GM23338 (cell line): ENCODE measurements at regions not wholly inside any gene's neighbourhood (a gene's known extent, or its start where the extent isn't known, plus 50 kb on each side); places are given as distances from the start of the nearest gene placed in this dataset.

Source experiments
- ATAC-seq: fragments of 200-7000 bp; cut with Tn5 transposase; 3 replicates; pipeline ENCODE4 v1.9.1; 2020
- DNase-seq: peaks from one replicate; pipeline ENCODE4 v3.0.0-alpha.2; 2015; ENCODE audit warnings: low spot score
- H2AFZ ChIP-seq: fragments of 200-600 bp; sonication (generic); 2 replicates; pipeline ENCODE4 v1.8.0; 2016; ENCODE audit warnings: antibody characterized with exemption, mild to moderate bottlenecking, moderate library complexity
- H3F3A ChIP-seq: fragments of 200-600 bp; sonication (generic); replicated peaks from 2 replicates; pipeline ENCODE4 v1.8.0; 2017; ENCODE audit warnings: antibody characterized with exemption, mixed run types, low read depth
- H3K27ac ChIP-seq: fragments of 200-600 bp; sonication (generic); 2 replicates; pipeline ENCODE4 v1.6.1; 2016; ENCODE audit warnings: low read depth
- H3K27me3 ChIP-seq: fragments of 200-600 bp; sonication (generic); 2 replicates; pipeline ENCODE4 v1.8.0; 2016; ENCODE audit warnings: mild to moderate bottlenecking, mixed run types, moderate library complexity; ENCODE audit not compliant: insufficient read depth
- H3K36me3 ChIP-seq: fragments of 200-600 bp; sonication (generic); 2 replicates; pipeline ENCODE4 v1.8.0; 2016; ENCODE audit warnings: mild to moderate bottlenecking; ENCODE audit not compliant: insufficient read depth
- H3K4me1 ChIP-seq: fragments of 200-600 bp; sonication (generic); 2 replicates; pipeline ENCODE4 v1.8.0; 2016; ENCODE audit warnings: mild to moderate bottlenecking, moderate library complexity; ENCODE audit not compliant: insufficient read depth
- H3K4me2 ChIP-seq: fragments of 200-600 bp; sonication (generic); 2 replicates; pipeline ENCODE4 v1.7.1; 2017; ENCODE audit warnings: mixed run types
- H3K4me3 ChIP-seq: fragments of 200-600 bp; sonication (generic); 2 replicates; pipeline ENCODE4 v1.6.1; 2016; ENCODE audit warnings: mixed run types
- H3K79me2 ChIP-seq: fragments of 200-600 bp; sonication (generic); replicated peaks from 2 replicates; pipeline ENCODE4 v1.8.0; 2017; ENCODE audit warnings: mild to moderate bottlenecking; ENCODE audit not compliant: insufficient read depth
- H3K9me2 ChIP-seq: fragments of 200-600 bp; sonication (generic); 2 replicates; pipeline ENCODE4 v1.8.0; 2017; ENCODE audit not compliant: insufficient read depth
- H4K20me1 ChIP-seq: fragments of 200-600 bp; sonication (generic); replicated peaks from 2 replicates; pipeline ENCODE4 v1.8.0; 2017; ENCODE audit warnings: mild to moderate bottlenecking; ENCODE audit not compliant: insufficient read depth
- H3K27ac Mint-ChIP-seq: 2 replicates; pipeline ENCODE4 v1.8.0; 2020; ENCODE audit warnings: inconsistent platforms, mild to moderate bottlenecking, moderate library complexity, mixed read lengths
- H3K27me3 Mint-ChIP-seq: 3 replicates; pipeline ENCODE4 v1.8.0; 2022; ENCODE audit warnings: low read depth, mild to moderate bottlenecking, moderate library complexity, mixed read lengths, inconsistent platforms; ENCODE audit not compliant: insufficient read depth, poor library complexity
- H3K36me3 Mint-ChIP-seq: 3 replicates; pipeline ENCODE4 v1.8.0; 2021; ENCODE audit warnings: low read depth, mild to moderate bottlenecking, inconsistent platforms, moderate library complexity, mixed read lengths
- H3K4me1 Mint-ChIP-seq: 3 replicates; pipeline ENCODE4 v1.8.0; 2020; ENCODE audit warnings: mild to moderate bottlenecking, inconsistent platforms, mixed read lengths
- H3K4me3 Mint-ChIP-seq: 3 replicates; pipeline ENCODE4 v1.8.0; 2021; ENCODE audit warnings: moderate library complexity, mild to moderate bottlenecking, inconsistent platforms, mixed read lengths
- H3K9me3 Mint-ChIP-seq: 3 replicates; pipeline ENCODE4 v1.8.0; 2020; ENCODE audit warnings: moderate library complexity, mild to moderate bottlenecking, inconsistent platforms, mixed read lengths
- EZH2phosphoT487 ChIP-seq: fragments of 200-600 bp; sonication (generic); IDR thresholded peaks from one replicate; pipeline ENCODE4 v1.8.1; 2018; ENCODE audit warnings: antibody characterized with exemption; ENCODE audit not compliant: unreplicated experiment
- JUNB ChIP-seq: IDR thresholded peaks from one replicate; pipeline ENCODE4 v1.6.1; 2016; ENCODE audit warnings: antibody characterized with exemption; ENCODE audit not compliant: unreplicated experiment
- NANOG ChIP-seq: IDR thresholded peaks from 2 replicates; pipeline ENCODE4 v1.6.1; 2016; ENCODE audit warnings: antibody characterized with exemption, borderline replicate concordance
- POLR2AphosphoS5 ChIP-seq: IDR thresholded peaks from 2 replicates; pipeline ENCODE4 v1.6.1; 2016; ENCODE audit warnings: antibody characterized with exemption, low read depth
- STAT1 ChIP-seq: IDR thresholded peaks from one replicate; pipeline ENCODE4 v1.6.1; 2016; ENCODE audit warnings: antibody characterized with exemption; ENCODE audit not compliant: unreplicated experiment
- ZNF114 ChIP-seq: fragments of 250-450 bp; sonication (Bioruptor Pico); IDR thresholded peaks from 2 replicates; pipeline ENCODE4 v1.5.0; 2020; ENCODE audit warnings: mild to moderate bottlenecking, moderate library complexity
- ZNF331 ChIP-seq: fragments of 250-450 bp; sonication (Bioruptor Pico); IDR thresholded peaks from 2 replicates; pipeline ENCODE4 v1.5.0; 2020; ENCODE audit warnings: low read depth, mild to moderate bottlenecking, moderate library complexity
- TF ChIP-seq, protein P1 (sequence below): IDR thresholded peaks from one replicate; pipeline ENCODE4 v1.6.1; 2018; ENCODE audit warnings: antibody characterized with exemption; ENCODE audit not compliant: unreplicated experiment
- TF ChIP-seq, protein P2 (sequence below): IDR thresholded peaks from 2 replicates; pipeline ENCODE4 v1.6.1; 2016; ENCODE audit warnings: antibody characterized with exemption

DNA sequence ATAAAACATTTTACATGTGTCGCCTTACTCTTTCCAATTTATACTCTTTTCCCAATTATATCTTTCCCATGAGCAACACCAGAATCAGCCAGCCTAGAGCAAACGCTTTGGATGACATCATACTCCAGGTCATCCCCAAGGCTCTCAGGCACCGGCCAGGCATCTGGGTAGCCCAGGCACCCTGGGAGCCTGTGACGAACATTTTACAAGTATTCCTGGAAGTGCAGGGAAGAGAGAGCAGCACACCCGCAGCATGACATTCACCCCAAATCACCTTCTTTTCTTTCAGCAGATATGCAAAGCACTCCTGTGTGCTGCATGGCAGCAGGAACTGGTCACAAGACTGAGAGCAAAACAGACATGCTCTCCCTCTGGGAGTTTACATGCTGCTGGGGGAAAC lies 75.7 kb upstream of the SMIM23 start (continued):
- TF ChIP-seq, protein P1, sequence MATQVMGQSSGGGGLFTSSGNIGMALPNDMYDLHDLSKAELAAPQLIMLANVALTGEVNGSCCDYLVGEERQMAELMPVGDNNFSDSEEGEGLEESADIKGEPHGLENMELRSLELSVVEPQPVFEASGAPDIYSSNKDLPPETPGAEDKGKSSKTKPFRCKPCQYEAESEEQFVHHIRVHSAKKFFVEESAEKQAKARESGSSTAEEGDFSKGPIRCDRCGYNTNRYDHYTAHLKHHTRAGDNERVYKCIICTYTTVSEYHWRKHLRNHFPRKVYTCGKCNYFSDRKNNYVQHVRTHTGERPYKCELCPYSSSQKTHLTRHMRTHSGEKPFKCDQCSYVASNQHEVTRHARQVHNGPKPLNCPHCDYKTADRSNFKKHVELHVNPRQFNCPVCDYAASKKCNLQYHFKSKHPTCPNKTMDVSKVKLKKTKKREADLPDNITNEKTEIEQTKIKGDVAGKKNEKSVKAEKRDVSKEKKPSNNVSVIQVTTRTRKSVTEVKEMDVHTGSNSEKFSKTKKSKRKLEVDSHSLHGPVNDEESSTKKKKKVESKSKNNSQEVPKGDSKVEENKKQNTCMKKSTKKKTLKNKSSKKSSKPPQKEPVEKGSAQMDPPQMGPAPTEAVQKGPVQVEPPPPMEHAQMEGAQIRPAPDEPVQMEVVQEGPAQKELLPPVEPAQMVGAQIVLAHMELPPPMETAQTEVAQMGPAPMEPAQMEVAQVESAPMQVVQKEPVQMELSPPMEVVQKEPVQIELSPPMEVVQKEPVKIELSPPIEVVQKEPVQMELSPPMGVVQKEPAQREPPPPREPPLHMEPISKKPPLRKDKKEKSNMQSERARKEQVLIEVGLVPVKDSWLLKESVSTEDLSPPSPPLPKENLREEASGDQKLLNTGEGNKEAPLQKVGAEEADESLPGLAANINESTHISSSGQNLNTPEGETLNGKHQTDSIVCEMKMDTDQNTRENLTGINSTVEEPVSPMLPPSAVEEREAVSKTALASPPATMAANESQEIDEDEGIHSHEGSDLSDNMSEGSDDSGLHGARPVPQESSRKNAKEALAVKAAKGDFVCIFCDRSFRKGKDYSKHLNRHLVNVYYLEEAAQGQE, result no peak

DNA sequence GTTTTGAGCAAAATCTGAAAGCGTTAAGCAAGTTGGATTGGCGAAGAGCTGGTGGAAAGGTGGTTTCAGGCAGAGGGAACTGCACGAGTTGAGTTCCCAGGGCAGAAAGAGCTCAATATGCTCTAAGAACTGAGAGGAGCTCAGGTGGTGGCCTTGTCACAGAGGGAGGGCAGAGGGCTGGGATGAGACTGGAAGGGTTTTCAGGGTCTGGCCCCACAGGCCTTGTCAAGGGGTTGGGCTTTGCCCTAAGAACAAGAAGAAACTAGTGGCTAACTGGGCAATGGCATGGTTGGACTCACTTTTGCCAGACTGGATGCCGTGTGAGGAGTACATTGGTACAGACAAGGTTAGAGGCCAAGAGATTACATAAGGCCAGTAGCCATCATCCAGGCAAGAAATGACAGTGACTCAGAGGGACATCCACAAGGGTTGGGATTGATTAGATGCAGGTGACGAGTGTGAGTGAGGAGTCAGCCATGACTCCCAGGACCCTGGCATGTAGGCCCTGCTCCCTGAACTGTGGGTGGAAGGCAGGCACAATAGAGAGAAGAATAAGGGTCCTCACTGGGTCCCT lies 75.1 kb upstream of the SMIM23 start:
- H3K4me1 ChIP-seq, result no peaks in the 10 kb centered on the region
- H3F3A ChIP-seq, result no peaks in the 10 kb centered on the region
- no peaks in the 10 kb centered on the region for H3K79me2 ChIP-seq
- DNase-seq, result no peak
- Mint-ChIP-seq H3K4me3 (no peak overlapping the region), H3K9me3 (no peaks in the 10 kb centered on the region), H3K27me3 (peaks cover 3% of the 10 kb centered on the region), H3K36me3 (no peaks in the 10 kb centered on the region), H3K4me1 (peaks cover 8% of the 10 kb centered on the region), H3K27ac (no peak overlapping the region)
- no peaks in the 10 kb centered on the region for H4K20me1 ChIP-seq
- no peak overlapping the region for H3K4me3 ChIP-seq
- H3K4me2 ChIP-seq, result no peak overlapping the region
- no peak overlapping the region for H3K27ac ChIP-seq
- peak; percentile 44; the same call in 2 of the 3 replicates for ATAC-seq
- no peak overlapping the region for H2AFZ ChIP-seq
- TF ChIP-seq POLR2AphosphoS5, result no peak
- no peaks in the 10 kb centered on the region for H3K9me2 ChIP-seq
- H3K36me3 ChIP-seq, result no peaks in the 10 kb centered on the region
- no peaks in the 10 kb centered on the region for H3K27me3 ChIP-seq

DNA sequence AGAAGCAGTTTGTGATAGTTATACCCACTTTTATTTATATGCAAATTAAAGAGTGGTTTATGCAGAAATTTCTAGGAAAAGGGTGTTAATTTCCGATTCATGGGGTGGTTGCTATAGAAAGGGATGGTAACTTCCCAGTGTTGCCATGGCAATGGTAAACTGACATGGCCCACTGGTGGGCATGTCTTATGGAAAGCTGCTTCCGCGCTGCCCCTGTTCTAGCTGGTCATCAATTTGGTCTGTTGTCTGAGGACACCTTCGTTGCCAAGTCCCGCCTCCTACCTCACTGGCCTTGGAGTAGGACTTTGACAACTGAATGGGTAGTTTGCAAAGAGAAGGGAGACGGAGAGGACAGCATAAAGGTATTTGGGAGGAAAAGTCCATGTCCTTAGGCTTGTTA lies 74.0 kb upstream of the SMIM23 start:
- no peaks in the 10 kb centered on the region for H3K4me1 ChIP-seq
- no peak overlapping the region for H2AFZ ChIP-seq
- H3K9me3 Mint-ChIP-seq, result no peaks in the 10 kb centered on the region
- no peaks in the 10 kb centered on the region for H4K20me1 ChIP-seq
- H3K4me3 Mint-ChIP-seq, result no peak overlapping the region
- H3K9me2 ChIP-seq, result no peaks in the 10 kb centered on the region
- H3K36me3 Mint-ChIP-seq, result no peaks in the 10 kb centered on the region
- no peak overlapping the region for H3K4me2 ChIP-seq
- no peak for ATAC-seq
- no peak for DNase-seq
- H3K27me3 ChIP-seq, result no peaks in the 10 kb centered on the region
- no peak overlapping the region for H3K4me3 ChIP-seq
- peaks cover 3% of the 10 kb centered on the region for H3K27me3 Mint-ChIP-seq
- H3K36me3 ChIP-seq, result no peaks in the 10 kb centered on the region
- H3K27ac Mint-ChIP-seq, result no peak overlapping the region
- no peaks in the 10 kb centered on the region for H3F3A ChIP-seq
- no peaks in the 10 kb centered on the region for H3K79me2 ChIP-seq
- H3K27ac ChIP-seq, result no peak overlapping the region
- peaks cover 8% of the 10 kb centered on the region for H3K4me1 Mint-ChIP-seq
- TF ChIP-seq EZH2phosphoT487 (no peak), ZNF331 (CRISPR knock-in tag) (no peak), NANOG (no peak), POLR2AphosphoS5 (no peak), JUNB (no peak), ZNF114 (CRISPR knock-in tag) (no peak), STAT1 (no peak)
- TF ChIP-seq, protein P2, sequence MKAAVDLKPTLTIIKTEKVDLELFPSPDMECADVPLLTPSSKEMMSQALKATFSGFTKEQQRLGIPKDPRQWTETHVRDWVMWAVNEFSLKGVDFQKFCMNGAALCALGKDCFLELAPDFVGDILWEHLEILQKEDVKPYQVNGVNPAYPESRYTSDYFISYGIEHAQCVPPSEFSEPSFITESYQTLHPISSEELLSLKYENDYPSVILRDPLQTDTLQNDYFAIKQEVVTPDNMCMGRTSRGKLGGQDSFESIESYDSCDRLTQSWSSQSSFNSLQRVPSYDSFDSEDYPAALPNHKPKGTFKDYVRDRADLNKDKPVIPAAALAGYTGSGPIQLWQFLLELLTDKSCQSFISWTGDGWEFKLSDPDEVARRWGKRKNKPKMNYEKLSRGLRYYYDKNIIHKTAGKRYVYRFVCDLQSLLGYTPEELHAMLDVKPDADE, result no peak
- TF ChIP-seq, protein P1, result no peak
